ENCODE measurements at regions not wholly inside any gene's neighbourhood (a gene's known extent, or its start where the extent isn't known, plus 50 kb on each side); places are given as distances from the start of the nearest gene placed in this dataset.

DNA sequence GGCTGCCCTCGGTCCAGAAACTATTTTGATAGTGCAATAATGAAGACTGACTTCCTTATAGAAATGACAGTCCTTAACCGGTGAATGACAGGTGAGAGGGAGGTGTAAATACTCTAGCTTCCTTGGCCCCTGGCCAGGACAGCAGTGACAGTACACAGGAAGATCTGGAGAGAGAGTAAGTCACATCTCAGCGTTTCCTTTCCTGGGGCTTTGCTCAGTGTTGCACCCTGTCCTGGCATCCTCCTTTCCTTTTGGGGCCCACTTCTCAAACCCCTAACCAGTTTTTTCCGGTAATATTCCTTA is 336.9 kb downstream of the CD83 start:
- Histone ChIP-seq H3K4me1 (ENCODE audit: control insufficient read depth, insufficient read depth, low read length) (peaks cover 59% of the 10 kb centered on the region), H3K9me3 (ENCODE audit: control insufficient read depth, insufficient read depth, low read length) (no peaks in the 10 kb centered on the region), H3K4me3 (ENCODE audit: low read length) (no peak overlapping the region), H3K27me3 (ENCODE audit: control insufficient read depth, insufficient read depth, low read length) (no peaks in the 10 kb centered on the region), H3K27ac (ENCODE audit: low read length) (no peak overlapping the region), H3K36me3 (ENCODE audit: control insufficient read depth, insufficient read depth, low read length) (no peaks in the 10 kb centered on the region)
- no peak for ATAC-seq
- no peaks in the 10 kb centered on the region for H3K9me3 Mint-ChIP-seq
- H3K27me3 Mint-ChIP-seq (ENCODE audit: low read depth in 2 of 2): peaks cover 3 to 11% of the 10 kb centered on the region in 2 donors
- TF ChIP-seq, protein P1, sequence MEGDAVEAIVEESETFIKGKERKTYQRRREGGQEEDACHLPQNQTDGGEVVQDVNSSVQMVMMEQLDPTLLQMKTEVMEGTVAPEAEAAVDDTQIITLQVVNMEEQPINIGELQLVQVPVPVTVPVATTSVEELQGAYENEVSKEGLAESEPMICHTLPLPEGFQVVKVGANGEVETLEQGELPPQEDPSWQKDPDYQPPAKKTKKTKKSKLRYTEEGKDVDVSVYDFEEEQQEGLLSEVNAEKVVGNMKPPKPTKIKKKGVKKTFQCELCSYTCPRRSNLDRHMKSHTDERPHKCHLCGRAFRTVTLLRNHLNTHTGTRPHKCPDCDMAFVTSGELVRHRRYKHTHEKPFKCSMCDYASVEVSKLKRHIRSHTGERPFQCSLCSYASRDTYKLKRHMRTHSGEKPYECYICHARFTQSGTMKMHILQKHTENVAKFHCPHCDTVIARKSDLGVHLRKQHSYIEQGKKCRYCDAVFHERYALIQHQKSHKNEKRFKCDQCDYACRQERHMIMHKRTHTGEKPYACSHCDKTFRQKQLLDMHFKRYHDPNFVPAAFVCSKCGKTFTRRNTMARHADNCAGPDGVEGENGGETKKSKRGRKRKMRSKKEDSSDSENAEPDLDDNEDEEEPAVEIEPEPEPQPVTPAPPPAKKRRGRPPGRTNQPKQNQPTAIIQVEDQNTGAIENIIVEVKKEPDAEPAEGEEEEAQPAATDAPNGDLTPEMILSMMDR (IDR thresholded peaks at IDR 0.05): no peak
- peak in 1 of 2 donors; percentile 60 for DNase-seq
- peak overlapping the region; percentile 35 for H3K4me3 Mint-ChIP-seq
- intact Hi-C loops (cut with micrococcal nuclease): no loop called here
- H3K36me3 Mint-ChIP-seq: no peaks in the 10 kb centered on the region
- peaks cover 54 to 63% of the 10 kb centered on the region in 2 donors for H3K4me1 Mint-ChIP-seq
- H3K27ac Mint-ChIP-seq: peak overlapping the region in 1 of 2 donors; percentile 22
- 37% methylated on average over 4 of the region's 4 CpGs for WGBS (ENCODE audit: insufficient coverage)

DNA sequence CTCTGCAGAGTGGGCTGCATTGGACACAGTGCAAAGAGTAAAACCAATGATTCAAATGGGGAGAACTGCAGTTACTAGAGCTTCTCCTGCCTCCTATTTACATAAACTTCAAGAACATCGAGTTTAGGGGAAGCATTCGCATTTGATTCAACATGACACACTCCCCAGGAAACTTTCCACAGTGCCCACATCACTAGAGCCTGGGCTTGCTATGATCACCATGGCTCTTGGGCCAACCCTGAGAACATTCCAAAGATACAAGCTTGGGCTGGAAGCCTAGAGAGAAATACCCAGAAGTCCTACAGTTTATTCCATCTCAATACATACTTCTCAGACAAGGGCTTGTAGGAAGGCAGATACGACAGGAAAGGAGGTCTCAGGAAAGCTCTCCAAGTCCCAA is 337.9 kb downstream of the CD83 start:
- Mint-ChIP-seq H3K4me3 (no peak overlapping the region), H3K27me3 (ENCODE audit: low read depth in 2 of 2) (peaks cover 5 to 20% of the 10 kb centered on the region in 2 donors), H3K4me1 (peaks cover 43 to 55% of the 10 kb centered on the region in 2 donors), H3K36me3 (no peaks in the 10 kb centered on the region), H3K9me3 (no peaks in the 10 kb centered on the region), H3K27ac (no peak overlapping the region)
- DNase-seq: no peak
- WGBS (ENCODE audit: insufficient coverage): 71% methylated on average over 3 of the region's 3 CpGs
- peaks cover 51% of the 10 kb centered on the region for H3K4me1 ChIP-seq (ENCODE audit: control insufficient read depth, insufficient read depth, low read length)
- no peak overlapping the region for H3K27ac ChIP-seq (ENCODE audit: low read length)
- intact Hi-C loops (cut with micrococcal nuclease): no loop called here
- TF ChIP-seq, protein P1 (IDR thresholded peaks at IDR 0.05): no peak
- no peak for ATAC-seq
- H3K4me3 ChIP-seq (ENCODE audit: low read length): no peak overlapping the region
- H3K36me3 ChIP-seq (ENCODE audit: control insufficient read depth, insufficient read depth, low read length): no peaks in the 10 kb centered on the region
- H3K27me3 ChIP-seq (ENCODE audit: control insufficient read depth, insufficient read depth, low read length): no peaks in the 10 kb centered on the region
- H3K9me3 ChIP-seq (ENCODE audit: control insufficient read depth, insufficient read depth, low read length): no peaks in the 10 kb centered on the region

DNA sequence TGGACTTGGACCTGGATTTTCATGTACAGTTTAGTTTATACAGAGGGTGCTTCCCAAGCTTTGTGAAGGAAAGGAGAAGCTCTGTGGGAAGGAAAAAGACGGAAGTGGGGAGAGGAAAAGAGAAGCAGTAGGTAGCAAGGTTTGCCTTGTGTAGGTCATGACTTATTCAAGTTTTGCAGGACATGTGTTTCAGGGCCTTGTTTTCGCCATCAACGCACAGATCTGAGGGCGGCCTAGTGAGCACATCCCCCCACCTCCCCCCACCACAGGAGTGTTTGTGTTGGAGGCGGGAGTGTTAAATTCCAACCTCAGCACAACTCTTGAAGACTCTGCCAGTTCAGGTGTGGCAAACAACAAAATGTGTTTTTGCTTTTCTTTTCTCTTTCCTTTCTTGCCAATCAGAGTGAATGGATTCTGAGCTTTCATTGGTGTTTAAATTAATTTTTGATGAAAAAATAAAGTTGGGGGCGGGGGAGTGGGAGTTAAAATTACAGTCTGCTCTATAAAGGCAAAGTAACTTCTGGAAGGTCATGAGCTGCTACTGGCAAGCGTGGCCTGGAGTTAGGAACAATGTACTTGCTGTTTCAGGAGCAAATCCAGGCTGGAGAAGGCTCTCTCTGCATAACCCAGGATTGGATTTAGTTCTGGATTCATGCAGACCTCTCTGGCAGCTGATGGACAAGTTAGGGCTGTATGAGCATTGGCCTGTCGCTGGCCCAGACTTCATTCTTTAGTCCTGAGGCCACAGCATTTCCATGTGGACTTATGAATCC is 338.5 kb downstream of the CD83 start:
- no peaks in the 10 kb centered on the region for H3K9me3 ChIP-seq (ENCODE audit: control insufficient read depth, insufficient read depth, low read length)
- Mint-ChIP-seq H3K4me3 (no peak overlapping the region), H3K27ac (no peak overlapping the region), H3K9me3 (no peaks in the 10 kb centered on the region), H3K27me3 (ENCODE audit: low read depth in 2 of 2) (peaks cover 7 to 27% of the 10 kb centered on the region in 2 donors), H3K4me1 (peaks cover 38 to 49% of the 10 kb centered on the region in 2 donors), H3K36me3 (no peaks in the 10 kb centered on the region)
- H3K27ac ChIP-seq (ENCODE audit: low read length): no peak overlapping the region
- ATAC-seq (no peak), DNase-seq (no peak)
- TF ChIP-seq, protein P1 (IDR thresholded peaks at IDR 0.05): no peak
- no peak overlapping the region for H3K4me3 ChIP-seq (ENCODE audit: low read length)
- intact Hi-C loops (cut with micrococcal nuclease): no loop called here
- H3K27me3 ChIP-seq (ENCODE audit: control insufficient read depth, insufficient read depth, low read length): no peaks in the 10 kb centered on the region
- H3K4me1 ChIP-seq (ENCODE audit: control insufficient read depth, insufficient read depth, low read length): peaks cover 51% of the 10 kb centered on the region
- WGBS (ENCODE audit: insufficient coverage): 80% methylated on average over 7 of the region's 8 CpGs
- no peaks in the 10 kb centered on the region for H3K36me3 ChIP-seq (ENCODE audit: control insufficient read depth, insufficient read depth, low read length)

DNA sequence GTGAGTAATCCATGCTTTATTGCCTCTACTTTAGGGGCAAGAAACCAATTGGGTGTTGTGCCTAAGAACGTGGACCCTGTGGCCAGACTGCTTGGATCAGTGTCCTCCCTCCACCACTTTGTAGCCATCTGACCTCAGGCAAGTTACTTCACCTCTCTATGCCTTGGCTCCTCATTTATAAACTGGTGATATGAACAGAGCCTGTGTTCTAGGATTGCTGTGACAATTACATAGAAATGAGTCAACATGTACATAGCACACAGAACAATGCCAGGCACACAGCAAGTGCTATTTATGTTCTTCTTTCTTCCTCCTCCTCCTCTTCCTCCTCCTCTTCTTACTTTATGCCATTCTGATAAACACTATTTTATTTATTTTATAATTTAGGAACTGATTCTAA is 339.4 kb downstream of the CD83 start:
- DNase-seq: no peak
- no peaks in the 10 kb centered on the region for H3K36me3 ChIP-seq (ENCODE audit: control insufficient read depth, insufficient read depth, low read length)
- no peaks in the 10 kb centered on the region for H3K36me3 Mint-ChIP-seq
- TF ChIP-seq, protein P1 (IDR thresholded peaks at IDR 0.05): no peak
- H3K27ac ChIP-seq (ENCODE audit: low read length): no peak overlapping the region
- WGBS (ENCODE audit: insufficient coverage): 100% methylated on average over 1 of the region's 1 CpG
- H3K27me3 ChIP-seq (ENCODE audit: control insufficient read depth, insufficient read depth, low read length): no peaks in the 10 kb centered on the region
- H3K9me3 Mint-ChIP-seq: no peaks in the 10 kb centered on the region
- intact Hi-C loops (cut with micrococcal nuclease): no loop called here
- peaks cover 38 to 44% of the 10 kb centered on the region in 2 donors for H3K4me1 Mint-ChIP-seq
- ATAC-seq: no peak
- H3K4me3 Mint-ChIP-seq: no peak overlapping the region
- no peak overlapping the region for H3K4me3 ChIP-seq (ENCODE audit: low read length)
- H3K27ac Mint-ChIP-seq: no peak overlapping the region
- no peaks in the 10 kb centered on the region for H3K9me3 ChIP-seq (ENCODE audit: control insufficient read depth, insufficient read depth, low read length)
- peaks cover 44% of the 10 kb centered on the region for H3K4me1 ChIP-seq (ENCODE audit: control insufficient read depth, insufficient read depth, low read length)
- peaks cover 7 to 31% of the 10 kb centered on the region in 2 donors for H3K27me3 Mint-ChIP-seq (ENCODE audit: low read depth in 2 of 2)
